Retinal pigment epithelial cell (primary cell): ENCODE measurements at regions not wholly inside any gene's neighbourhood (a gene's known extent, or its start where the extent isn't known, plus 50 kb on each side); places are given as distances from the start of the nearest gene placed in this dataset.

Source experiments
- DNase-seq: peaks from one replicate; pipeline ENCODE4 v3.0.0-alpha.2; 2010; ENCODE audit warnings: low read depth
- H3K4me3 ChIP-seq: 2 replicates; pipeline ENCODE4 v1.5.1; 2011; ENCODE audit warnings: mild to moderate bottlenecking, low read length, control low read depth, moderate library complexity
- CTCF ChIP-seq: conservative IDR thresholded peaks from 2 replicates; pipeline ENCODE4 v1.5.1; 2011; ENCODE audit warnings: low read depth, low read length, control low read depth, inconsistent platforms

DNA sequence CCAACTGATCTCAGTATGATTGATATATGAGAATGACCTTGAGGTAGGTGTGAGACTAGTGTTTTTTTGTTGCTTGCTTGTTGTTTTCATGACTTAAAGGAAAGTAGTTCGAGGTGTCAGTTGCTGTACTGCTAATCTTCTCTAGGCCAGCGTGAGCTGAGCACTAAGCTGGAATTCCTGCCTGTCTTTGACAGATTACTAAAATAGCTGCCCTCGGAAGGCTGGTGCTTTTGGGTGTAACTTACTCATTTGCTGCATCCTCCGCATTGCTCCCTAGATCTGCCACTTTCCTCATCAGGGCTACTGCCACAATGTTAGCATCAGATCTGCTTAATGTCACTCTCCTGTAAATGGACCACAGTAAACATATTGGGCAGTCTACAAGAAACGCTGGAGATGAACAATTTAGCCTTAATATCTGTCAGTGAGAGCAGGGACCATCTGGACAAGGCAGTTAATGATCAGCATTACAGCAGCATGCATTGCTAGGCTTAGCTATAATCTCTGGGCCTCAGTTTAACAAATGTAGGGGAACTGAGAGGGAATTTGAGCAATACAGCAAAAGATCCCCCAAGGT is 106.6 kb upstream of the CDH6 start:
- no peak for TF ChIP-seq CTCF
- no peak overlapping the region for H3K4me3 ChIP-seq
- peak; percentile 27 for DNase-seq

DNA sequence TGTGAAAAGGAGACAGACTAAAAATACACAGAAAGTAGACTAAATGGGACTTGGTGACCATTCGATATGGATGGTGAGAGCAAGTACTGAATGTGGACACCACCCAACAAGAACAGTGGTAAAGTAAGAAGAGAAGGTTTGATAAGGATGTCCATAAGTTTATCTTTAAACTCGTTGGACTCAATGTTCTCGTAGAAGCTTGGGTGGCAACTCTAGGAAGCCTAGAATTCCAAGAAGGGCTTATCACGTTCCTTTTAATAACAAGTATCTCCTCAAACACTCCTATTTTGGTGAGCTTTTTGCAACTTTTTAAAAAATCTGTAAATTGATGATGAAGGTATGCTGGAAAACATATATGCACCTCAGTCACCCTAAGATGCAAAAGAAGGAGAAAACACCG is 108.6 kb upstream of the CDH6 start:
- no peak for DNase-seq
- TF ChIP-seq CTCF = no peak
- no peak overlapping the region for H3K4me3 ChIP-seq

DNA sequence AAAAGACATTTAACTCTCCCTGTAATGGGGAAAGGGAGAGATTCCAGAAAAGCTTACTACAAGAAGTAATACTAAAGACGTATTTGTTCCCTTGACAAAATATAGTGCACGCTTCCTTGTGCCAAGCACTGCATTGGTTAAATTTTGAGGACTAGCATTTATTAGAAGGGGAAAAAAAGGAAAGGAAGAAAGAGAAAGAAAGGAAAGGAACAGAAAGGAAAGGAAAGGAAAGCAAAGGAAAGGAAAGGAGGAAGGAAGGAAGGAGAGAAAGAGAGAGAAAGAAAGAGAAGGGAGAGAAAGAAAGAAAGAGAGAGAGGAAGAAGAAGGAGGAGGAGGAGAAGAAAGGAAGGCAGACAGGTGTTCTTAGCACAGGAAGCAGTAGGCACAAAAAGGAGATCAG is 110.1 kb upstream of the CDH6 start:
- no peak for TF ChIP-seq CTCF
- no peak for DNase-seq
- no peak overlapping the region for H3K4me3 ChIP-seq

DNA sequence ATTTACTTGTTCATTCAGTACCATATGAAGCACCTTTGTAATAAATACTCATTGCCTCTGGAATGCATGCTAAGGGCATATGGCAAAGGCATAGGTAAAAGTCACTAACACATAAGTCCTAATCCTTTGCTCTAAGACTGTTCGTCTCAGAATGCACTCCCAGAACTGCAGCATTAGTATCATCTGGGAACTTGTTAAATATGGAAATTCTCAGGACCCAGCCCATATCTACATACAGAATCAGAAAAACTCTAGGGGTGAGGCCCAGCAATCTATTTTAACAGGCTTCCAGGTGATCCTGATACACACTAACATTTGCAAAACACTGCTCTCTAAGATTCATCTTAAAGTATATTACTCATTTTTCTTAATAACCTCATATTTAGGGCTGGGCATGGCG is 113.8 kb upstream of the CDH6 start:
- DNase-seq = no peak
- H3K4me3 ChIP-seq = no peak overlapping the region
- no peak for TF ChIP-seq CTCF

DNA sequence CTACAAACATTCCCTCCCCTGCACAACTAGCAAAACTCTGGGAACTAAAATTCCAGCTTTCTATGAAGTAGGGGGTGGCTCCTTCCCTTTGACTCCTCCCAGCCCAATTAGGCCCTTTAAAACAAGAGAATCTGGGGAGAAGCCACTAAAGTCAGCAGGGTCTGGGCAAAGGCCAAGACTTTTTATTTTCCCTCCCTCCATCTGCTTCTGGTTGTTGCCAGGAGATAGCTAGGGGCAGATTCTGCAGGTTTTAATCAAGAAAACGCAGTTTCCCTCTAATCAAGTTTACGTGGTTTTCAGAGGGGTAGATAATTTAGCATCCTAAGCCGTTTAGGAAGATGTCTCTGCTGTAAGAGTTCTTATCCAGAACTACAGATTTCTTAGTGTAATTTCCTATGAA is 114.5 kb upstream of the CDH6 start:
- no peak for TF ChIP-seq CTCF

DNA sequence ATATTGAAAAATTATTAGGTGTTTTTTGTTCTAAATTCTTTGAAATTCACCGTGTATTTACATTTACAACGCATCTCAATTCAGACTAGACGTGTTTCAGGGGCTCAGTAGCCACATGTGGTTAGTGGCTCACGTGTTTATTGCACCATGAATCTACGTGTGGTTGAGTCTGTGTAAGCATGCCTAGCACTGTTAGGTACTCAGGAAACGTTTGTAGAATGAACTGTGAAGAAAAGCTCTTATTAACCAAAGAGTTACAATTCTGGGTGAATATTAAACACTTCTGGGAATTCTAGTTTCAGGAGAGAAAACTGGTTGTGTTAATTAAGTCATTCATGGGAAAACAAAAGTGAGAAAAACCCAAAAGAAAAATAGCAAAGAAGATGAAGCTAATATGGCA is 117.5 kb upstream of the CDH6 start:
- no peak overlapping the region for H3K4me3 ChIP-seq
- no peak for TF ChIP-seq CTCF
- no peak for DNase-seq

More for the DNA sequence above, 114.5 kb upstream of the CDH6 start:
- H3K4me3 ChIP-seq = no peak overlapping the region
- DNase-seq = peak; percentile 32

- no peak for DNase-seq
- H3K4me3 ChIP-seq = no peak overlapping the region
- TF ChIP-seq CTCF = no peak
These were observed 125.2 kb upstream of the CDH6 start for GRCh38 chr5:31068287-31068686.
